HepG2 (cell line): ENCODE measurements at regions not wholly inside any gene's neighbourhood (a gene's known extent, or its start where the extent isn't known, plus 50 kb on each side); places are given as distances from the start of the nearest gene placed in this dataset.

Experiments used
- ATAC-seq: fragments of 200-7000 bp; cut with Tn5 transposase; 3 replicates; pipeline ENCODE4 v1.9.1; 2020; ENCODE audit warnings: mild to moderate bottlenecking, moderate library complexity
- BruUV-seq: library from RNA; stranded (reverse); fragments of 400-500 nt; replicated peaks from 2 replicates; lab custom pipeline; 2021; lab: Mats Ljungman, UMichigan
- CTCF ChIA-PET: fragments of 300-600 bp; formaldehyde crosslinking; extraction: SDS; loops from one replicate; lab custom pipeline; 2021; ENCODE audit warnings: low total read pairs, inconsistent platforms, low intra/inter-chr PET ratio; lab: Yijun Ruan, JAX
- POLR2A ChIA-PET: fragments of 350-600 bp; sonication (Branson Sonifier 250); formaldehyde crosslinking; loops from one replicate; lab custom pipeline; 2020; ENCODE audit warnings: antibody characterized with exemption, inconsistent platforms; lab: Yijun Ruan, JAX
- DNase-seq: peaks from one replicate; pipeline ENCODE4 v3.0.0-alpha.2; 2015; ENCODE audit warnings: low spot score
- FAIRE-seq: peaks from 3 replicates; lab custom pipeline; 2011; peaks lifted over from hg19 to GRCh38; lab: Jason Lieb, UNC
- H2AFZ ChIP-seq: one replicate; pipeline ENCODE4 v1.6.1; 2011; ENCODE audit warnings: low read length, inconsistent platforms
- H3K27ac ChIP-seq: fragments of 300-600 bp; 3 replicates; pipeline ENCODE4 v1.8.0; 2011; ENCODE audit warnings: mixed run types, mild to moderate bottlenecking, mixed read lengths, low read length, inconsistent platforms; ENCODE audit not compliant: insufficient read depth; ENCODE audit errors: extremely low read length
- H3K27me3 ChIP-seq, 2 experiments: fragments of 200-600 bp in 1 of 2; 2 replicates in 1 of 2; 3 replicates in 1 of 2; pipeline versions ENCODE4 v1.6.0 to v1.8.0; 2011; ENCODE audit warnings: low read length in 2 of 2, mild to moderate bottlenecking in 2 of 2, moderate library complexity in 2 of 2, inconsistent platforms in 1 of 2; ENCODE audit not compliant: insufficient read depth in 2 of 2, control insufficient read depth in 1 of 2
- H3K36me3 ChIP-seq, 2 experiments: fragments of 200-600 bp in 1 of 2; replicated peaks in 1 of 2; 2 replicates in 1 of 2; 3 replicates in 1 of 2; pipeline versions ENCODE4 v1.5.1 to v1.8.0; 2011; ENCODE audit warnings: low read length in 2 of 2, inconsistent platforms in 1 of 2; ENCODE audit not compliant: insufficient read depth in 2 of 2, control insufficient read depth in 1 of 2
- H3K4me1 ChIP-seq: 2 replicates; pipeline ENCODE4 v1.5.1; 2012; ENCODE audit warnings: low read length, inconsistent platforms; ENCODE audit not compliant: insufficient read depth
- H3K4me2 ChIP-seq: 2 replicates; pipeline ENCODE4 v1.6.0; 2011; ENCODE audit warnings: low read depth, low read length, inconsistent platforms
- H3K4me3 ChIP-seq, 3 experiments: fragments of 200-600 bp in 1 of 3; sonication (generic), shearing (Covaris generic) in 1 of 3; replicated peaks in 1 of 3; 2 replicates each; pipeline ENCODE4 v1.5.1; 2011 to 2016; ENCODE audit warnings: low read length in 3 of 3, inconsistent platforms in 2 of 3, low read depth in 2 of 3, mild to moderate bottlenecking in 2 of 3, control low read depth in 1 of 3, mixed read lengths in 1 of 3; ENCODE audit not compliant: insufficient read depth in 1 of 3
- H3K79me2 ChIP-seq: one replicate; pipeline ENCODE4 v1.6.1; 2011; ENCODE audit warnings: low read length, inconsistent platforms; ENCODE audit not compliant: insufficient read depth
- H3K9ac ChIP-seq: 2 replicates; pipeline ENCODE4 v1.6.0; 2011; ENCODE audit warnings: mild to moderate bottlenecking, low read depth, low read length, inconsistent platforms; ENCODE audit not compliant: insufficient read depth
- H3K9me3 ChIP-seq: 2 replicates; pipeline ENCODE4 v1.5.1; 2012; ENCODE audit warnings: mild to moderate bottlenecking, low read length
- H4K20me1 ChIP-seq: 2 replicates; pipeline ENCODE4 v1.6.0; 2011; ENCODE audit warnings: inconsistent platforms, mild to moderate bottlenecking, low read length, moderate library complexity; ENCODE audit not compliant: insufficient read depth
- ARNT ChIP-seq: fragments of 450-650 bp; IDR thresholded peaks from 2 replicates; pipeline ENCODE4 v1.6.1; 2017
- E2F2 ChIP-seq: sonication (generic); formaldehyde crosslinking; IDR thresholded peaks from 2 replicates; pipeline ENCODE4 v1.4.0; 2020; ENCODE audit warnings: missing genetic modification reagents, borderline replicate concordance
- HNF4A ChIP-seq: sonication (generic); formaldehyde crosslinking; IDR thresholded peaks from 2 replicates; pipeline ENCODE4 v1.4.0; 2020; ENCODE audit warnings: missing genetic modification reagents
- LBX2 ChIP-seq: sonication (generic); formaldehyde crosslinking; IDR thresholded peaks from 2 replicates; pipeline ENCODE4 v1.5.0; 2020; ENCODE audit warnings: missing genetic modification reagents, mild to moderate bottlenecking, borderline replicate concordance
- MXD3 ChIP-seq: IDR thresholded peaks from 2 replicates; pipeline ENCODE4 v1.6.1; 2016; ENCODE audit warnings: mild to moderate bottlenecking, missing biosample characterization, missing genetic modification reagents
- MYNN ChIP-seq: sonication (generic); formaldehyde crosslinking; IDR thresholded peaks from 2 replicates; pipeline ENCODE4 v1.4.0; 2020; ENCODE audit warnings: mild to moderate bottlenecking, low read depth, missing genetic modification reagents
- RAD51 ChIP-seq: fragments of 450-650 bp; IDR thresholded peaks from 2 replicates; pipeline ENCODE4 v1.6.1; 2016; ENCODE audit warnings: borderline replicate concordance
- RNF2 ChIP-seq: fragments of 450-650 bp; conservative IDR thresholded peaks from 2 replicates; pipeline ENCODE4 v1.6.1; 2016; ENCODE audit warnings: low read depth
- SALL1 ChIP-seq: sonication (generic); formaldehyde crosslinking; IDR thresholded peaks from 2 replicates; pipeline ENCODE4 v1.8.0; 2022; ENCODE audit warnings: mild to moderate bottlenecking, missing genetic modification reagents
- SNAPC2 ChIP-seq: sonication (generic); formaldehyde crosslinking; IDR thresholded peaks from 2 replicates; pipeline ENCODE4 v1.8.1; 2022; ENCODE audit warnings: mild to moderate bottlenecking, missing genetic modification reagents
- SNAPC4 ChIP-seq: sonication (generic); formaldehyde crosslinking; IDR thresholded peaks from 2 replicates; pipeline ENCODE4 v1.4.0; 2020; ENCODE audit warnings: mild to moderate bottlenecking, missing genetic modification reagents
- SRY ChIP-seq: sonication (generic); formaldehyde crosslinking; IDR thresholded peaks from 2 replicates; pipeline ENCODE4 v1.8.0; 2022; ENCODE audit warnings: mild to moderate bottlenecking, missing genetic modification reagents
- SUZ12 ChIP-seq: fragments of 150-350 bp; IDR thresholded peaks from 2 replicates; pipeline ENCODE4 v1.6.1; 2014; ENCODE audit warnings: low read depth, low read length
- TFAP4 ChIP-seq: sonication (generic); IDR thresholded peaks from 2 replicates; pipeline ENCODE4 v1.6.1; 2016; ENCODE audit warnings: low read depth, borderline replicate concordance
- ZMAT3 ChIP-seq: sonication (generic); formaldehyde crosslinking; conservative IDR thresholded peaks from 2 replicates; pipeline ENCODE4 v1.7.0; 2021; ENCODE audit warnings: missing genetic modification reagents
- ZNF605 ChIP-seq: sonication (generic); formaldehyde crosslinking; IDR thresholded peaks from 2 replicates; pipeline ENCODE4 v1.8.0; 2022; ENCODE audit warnings: mild to moderate bottlenecking, missing genetic modification reagents
- ZNF749 ChIP-seq: sonication (generic); formaldehyde crosslinking; IDR thresholded peaks from 2 replicates; pipeline ENCODE4 v1.8.0; 2022; ENCODE audit warnings: mild to moderate bottlenecking, missing genetic modification reagents, moderate library complexity, borderline replicate concordance
- WGBS: methylation state at CpG from one replicate; pipeline ENCODE4 v1.1.6; 2017; ENCODE audit warnings: low lambda C conversion rate; 5-methylcytosine and 5-hydroxymethylcytosine counted together
- in situ Hi-C: cut with HindIII; loops from 2 replicates; pipeline ENCODE4 v1.10.0; 2017; ENCODE audit warnings: low pct_unique_long_range_greater_than_20kb; ENCODE audit not compliant: extremely low pct_ligation_motif_present
- intact Hi-C: fragments of 100-400 bp; cut with micrococcal nuclease; formaldehyde crosslinking; loops from one replicate; pipeline ENCODE4 v1.10.0; 2022; ENCODE audit not compliant: unreplicated experiment

- in situ Hi-C loops, result no loop called here
- Histone ChIP-seq H3K79me2 (no peaks in the 10 kb centered on the region), H3K9me3 (no peaks in the 10 kb centered on the region), H3K27me3 (no peaks in the 10 kb centered on the region), H3K27ac (no peak overlapping the region), H4K20me1 (no peaks in the 10 kb centered on the region), H2AFZ (no peak overlapping the region), H3K4me1 (no peaks in the 10 kb centered on the region), H3K4me2 (no peak overlapping the region), H3K36me3 (no peaks in the 10 kb centered on the region), H3K9ac (no peak overlapping the region), H3K4me3 (no peak overlapping the region)
- no TSS peak for BruUV-seq
- intact Hi-C loops, result no loop called here
- ChIA-PET CTCF (no interaction called here), POLR2A (no interaction called here)
- ATAC-seq, result no peak
- FAIRE-seq, result no peak
- TF ChIP-seq ARNT (no peak), RNF2 (no peak), ZNF749 (CRISPR knock-in tag) (no peak), ZMAT3 (CRISPR knock-in tag) (no peak), RAD51 (no peak), SRY (CRISPR knock-in tag) (no peak), LBX2 (CRISPR knock-in tag) (no peak), SNAPC2 (CRISPR knock-in tag) (no peak), SALL1 (CRISPR knock-in tag) (no peak), SUZ12 (no peak), TFAP4 (no peak), MYNN (no peak), SNAPC4 (CRISPR knock-in tag) (no peak), ZNF605 (CRISPR knock-in tag) (no peak), MXD3 (no peak), E2F2 (CRISPR knock-in tag) (no peak), HNF4A (CRISPR knock-in tag) (no peak)
- WGBS, result 2% methylated on average over 2 of the region's 2 CpGs
- DNase-seq, result no peak
These were observed 773.9 kb upstream of the CADM2 start for GRCh38 chr3:84184937-84185336.
